KMS-11 (cell line): ENCODE measurements at regions not wholly inside any gene's neighbourhood (a gene's known extent, or its start where the extent isn't known, plus 50 kb on each side); places are given as distances from the start of the nearest gene placed in this dataset.

Experiments
- H2AFZ ChIP-seq: fragments of 200-600 bp; sonication (generic); 2 replicates; pipeline ENCODE4 v1.6.1; 2016; ENCODE audit warnings: antibody characterized with exemption, mixed run types, low read depth
- H3K27ac ChIP-seq: fragments of 200-600 bp; sonication (generic); 2 replicates; pipeline ENCODE4 v1.6.1; 2016; ENCODE audit warnings: mild to moderate bottlenecking, mixed run types
- H3K27me3 ChIP-seq: fragments of 200-600 bp; sonication (generic); 2 replicates; pipeline ENCODE4 v1.6.1; 2017; ENCODE audit warnings: mild to moderate bottlenecking, low read depth, mixed run types, moderate library complexity; ENCODE audit not compliant: insufficient read depth
- H3K36me3 ChIP-seq: fragments of 200-600 bp; sonication (generic); 2 replicates; pipeline ENCODE4 v1.6.1; 2017; ENCODE audit warnings: mild to moderate bottlenecking, mixed run types; ENCODE audit not compliant: insufficient read depth
- H3K4me1 ChIP-seq: fragments of 200-600 bp; sonication (generic); 2 replicates; pipeline ENCODE4 v1.6.1; 2016; ENCODE audit warnings: mild to moderate bottlenecking, low read depth, mixed run types; ENCODE audit not compliant: poor library complexity, severe bottlenecking
- H3K4me2 ChIP-seq: fragments of 200-600 bp; sonication (generic); 2 replicates; pipeline ENCODE4 v1.7.0; 2016; ENCODE audit warnings: mild to moderate bottlenecking, mixed run types
- H3K4me3 ChIP-seq: fragments of 200-600 bp; sonication (generic); IDR thresholded peaks from 2 replicates; pipeline ENCODE4 v1.6.1; 2017; ENCODE audit warnings: low read depth, low read length, mixed read lengths; ENCODE audit not compliant: insufficient read depth
- H3K79me2 ChIP-seq: fragments of 200-600 bp; sonication (generic); 2 replicates; pipeline ENCODE4 v1.6.1; 2016; ENCODE audit warnings: low read depth, mixed run types; ENCODE audit not compliant: insufficient read depth
- H3K9ac ChIP-seq: fragments of 200-600 bp; sonication (generic); 2 replicates; pipeline ENCODE4 v1.6.1; 2016; ENCODE audit warnings: mild to moderate bottlenecking, mixed run types
- H4K20me1 ChIP-seq: fragments of 200-600 bp; sonication (generic); 2 replicates; pipeline ENCODE4 v1.6.1; 2016; ENCODE audit warnings: mild to moderate bottlenecking, mixed run types; ENCODE audit not compliant: insufficient read depth
- CTCF ChIP-seq: fragments of 200-600 bp; sonication (generic); conservative IDR thresholded peaks from 2 replicates; pipeline ENCODE4 v1.6.1; 2017; ENCODE audit warnings: low read depth, mild to moderate bottlenecking, antibody characterized with exemption, low read length, moderate library complexity, mixed read lengths

- no peak overlapping the region for H3K4me2 ChIP-seq
- TF ChIP-seq CTCF, result no peak
- no peaks in the 10 kb centered on the region for H3K27me3 ChIP-seq
Measured at GRCh38 chr10:78772486-78772885, 296.3 kb upstream of the ZMIZ1 start.

GRCh38 chr10:78772986-78773530 is 295.7 kb upstream of the ZMIZ1 start:
- Histone ChIP-seq H3K9ac (no peak overlapping the region), H4K20me1 (no peaks in the 10 kb centered on the region), H3K4me1 (no peaks in the 10 kb centered on the region), H2AFZ (no peak overlapping the region), H3K79me2 (no peaks in the 10 kb centered on the region), H3K27ac (no peak overlapping the region), H3K36me3 (no peaks in the 10 kb centered on the region), H3K27me3 (no peaks in the 10 kb centered on the region), H3K4me3 (no peak overlapping the region), H3K4me2 (no peak overlapping the region)
- no peak for TF ChIP-seq CTCF

More at GRCh38 chr10:78772486-78772885, 296.3 kb upstream of the ZMIZ1 start:
- Histone ChIP-seq H4K20me1 (no peaks in the 10 kb centered on the region), H3K4me1 (no peaks in the 10 kb centered on the region), H3K79me2 (no peaks in the 10 kb centered on the region), H3K4me3 (no peak overlapping the region), H3K9ac (no peak overlapping the region), H3K36me3 (no peaks in the 10 kb centered on the region), H2AFZ (no peak overlapping the region), H3K27ac (no peak overlapping the region)

GRCh38 chr10:78774614-78774998 is 294.2 kb upstream of the ZMIZ1 start:
- H3K27ac ChIP-seq, result no peak overlapping the region
- H3K4me3 ChIP-seq, result no peak overlapping the region
- H3K36me3 ChIP-seq, result no peaks in the 10 kb centered on the region
- H3K79me2 ChIP-seq, result no peaks in the 10 kb centered on the region
- H3K27me3 ChIP-seq, result no peaks in the 10 kb centered on the region
- no peak overlapping the region for H3K9ac ChIP-seq
- no peaks in the 10 kb centered on the region for H3K4me1 ChIP-seq
- H3K4me2 ChIP-seq, result no peak overlapping the region
- no peak overlapping the region for H2AFZ ChIP-seq
- H4K20me1 ChIP-seq, result no peaks in the 10 kb centered on the region
- TF ChIP-seq CTCF, result no peak

DNA sequence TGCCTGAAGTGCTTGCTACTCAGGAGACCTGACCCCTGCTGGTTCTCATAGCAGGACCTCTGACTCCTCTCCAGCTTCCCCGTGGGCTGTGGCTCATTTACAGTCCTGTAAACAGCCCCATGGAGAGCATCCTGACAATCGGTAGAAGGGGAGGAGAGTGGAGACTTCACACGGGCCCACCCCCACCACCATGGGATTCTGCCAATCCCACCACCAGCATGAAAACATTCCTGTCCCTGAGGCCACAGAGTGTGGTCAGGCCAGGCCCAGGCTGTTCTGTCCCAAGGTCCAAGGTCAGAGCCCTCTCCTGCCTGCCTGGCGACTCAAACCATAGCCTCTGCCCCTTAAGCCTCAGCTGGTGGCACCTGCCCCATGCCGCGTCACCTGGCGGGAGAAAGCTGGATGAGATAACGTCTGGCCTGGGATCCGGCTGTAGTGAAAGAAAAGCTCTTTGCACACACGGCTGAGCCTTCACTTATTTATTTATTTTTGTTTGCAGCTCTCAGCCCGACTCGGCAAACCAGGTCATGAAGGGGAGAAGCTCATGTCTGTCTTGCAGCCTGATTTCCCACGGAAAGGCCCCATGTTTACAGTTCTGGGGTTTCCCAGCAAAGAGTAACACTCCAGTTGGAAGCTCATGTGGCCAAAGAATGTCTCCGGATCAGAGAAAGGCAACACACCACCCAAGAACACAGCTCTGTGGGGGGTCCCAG is 293.6 kb upstream of the ZMIZ1 start:
- H3K4me2 ChIP-seq, result no peak overlapping the region
- H3K79me2 ChIP-seq, result no peaks in the 10 kb centered on the region
- no peak overlapping the region for H2AFZ ChIP-seq
- H3K4me1 ChIP-seq, result no peaks in the 10 kb centered on the region
- no peaks in the 10 kb centered on the region for H4K20me1 ChIP-seq
- H3K27me3 ChIP-seq, result no peaks in the 10 kb centered on the region
- no peak for TF ChIP-seq CTCF
- H3K4me3 ChIP-seq, result no peak overlapping the region
- no peak overlapping the region for H3K9ac ChIP-seq
- no peak overlapping the region for H3K27ac ChIP-seq
- no peaks in the 10 kb centered on the region for H3K36me3 ChIP-seq
